ENCODE measurements at regions not wholly inside any gene's neighbourhood (a gene's known extent, or its start where the extent isn't known, plus 50 kb on each side); places are given as distances from the start of the nearest gene placed in this dataset.

DNA sequence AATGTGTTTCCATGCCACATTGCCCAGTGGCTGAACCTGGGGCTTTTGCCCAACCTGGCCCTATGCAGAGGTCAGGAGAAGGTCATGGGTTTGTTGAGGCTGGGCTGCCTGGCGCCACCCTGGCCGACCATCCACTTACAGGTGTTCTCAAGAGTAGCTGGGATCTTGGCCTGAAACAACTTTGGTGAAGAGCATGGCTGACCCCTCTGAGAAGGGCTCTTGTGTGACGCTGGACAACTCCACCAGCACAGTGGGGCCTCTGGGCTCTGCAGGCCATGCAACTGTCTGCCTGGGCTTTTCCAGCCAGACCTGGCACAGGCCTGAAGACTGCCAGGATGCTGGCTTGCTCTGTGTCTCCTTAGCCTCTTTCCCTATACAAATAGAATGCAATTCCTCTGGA lies 76.4 kb upstream of the ZNG1B start:
- TF ChIP-seq, protein P1, sequence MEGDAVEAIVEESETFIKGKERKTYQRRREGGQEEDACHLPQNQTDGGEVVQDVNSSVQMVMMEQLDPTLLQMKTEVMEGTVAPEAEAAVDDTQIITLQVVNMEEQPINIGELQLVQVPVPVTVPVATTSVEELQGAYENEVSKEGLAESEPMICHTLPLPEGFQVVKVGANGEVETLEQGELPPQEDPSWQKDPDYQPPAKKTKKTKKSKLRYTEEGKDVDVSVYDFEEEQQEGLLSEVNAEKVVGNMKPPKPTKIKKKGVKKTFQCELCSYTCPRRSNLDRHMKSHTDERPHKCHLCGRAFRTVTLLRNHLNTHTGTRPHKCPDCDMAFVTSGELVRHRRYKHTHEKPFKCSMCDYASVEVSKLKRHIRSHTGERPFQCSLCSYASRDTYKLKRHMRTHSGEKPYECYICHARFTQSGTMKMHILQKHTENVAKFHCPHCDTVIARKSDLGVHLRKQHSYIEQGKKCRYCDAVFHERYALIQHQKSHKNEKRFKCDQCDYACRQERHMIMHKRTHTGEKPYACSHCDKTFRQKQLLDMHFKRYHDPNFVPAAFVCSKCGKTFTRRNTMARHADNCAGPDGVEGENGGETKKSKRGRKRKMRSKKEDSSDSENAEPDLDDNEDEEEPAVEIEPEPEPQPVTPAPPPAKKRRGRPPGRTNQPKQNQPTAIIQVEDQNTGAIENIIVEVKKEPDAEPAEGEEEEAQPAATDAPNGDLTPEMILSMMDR (IDR thresholded peaks at IDR 0.05): no peak
- TF ChIP-seq POLR2A (IDR thresholded peaks at IDR 0.05): no peak
